ENCODE measurements at regions not wholly inside any gene's neighbourhood (a gene's known extent, or its start where the extent isn't known, plus 50 kb on each side); places are given as distances from the start of the nearest gene placed in this dataset.
A peak's percentile ranks its signal among the peaks of the same experiment; 100 is the strongest.

DNA sequence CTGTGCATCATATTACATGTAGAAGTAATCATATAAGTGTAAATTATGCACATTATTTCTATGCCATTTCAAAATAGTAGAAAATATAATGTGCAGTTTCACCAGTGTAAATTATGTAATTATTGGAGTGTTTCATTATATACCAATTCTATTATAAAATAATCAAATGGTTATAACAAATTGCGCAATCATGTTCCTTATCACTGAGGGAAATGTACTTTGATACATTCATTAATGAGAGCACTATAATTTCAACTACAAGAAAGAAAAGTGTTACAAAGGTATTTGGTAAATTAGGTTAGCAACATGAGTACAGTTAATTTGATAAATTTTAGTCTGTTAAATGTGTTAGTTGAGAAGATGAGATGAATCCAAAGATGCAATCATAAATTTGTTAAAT lies 421.5 kb upstream of the CDH10 start:
- no peak for DNase-seq
- TF ChIP-seq GATA1 (IDR thresholded peaks at IDR 0.05; ENCODE audit: low read depth, low read length): no peak
- no peak for TF ChIP-seq POLR2A (IDR thresholded peaks at IDR 0.05; ENCODE audit: low read length)

DNA sequence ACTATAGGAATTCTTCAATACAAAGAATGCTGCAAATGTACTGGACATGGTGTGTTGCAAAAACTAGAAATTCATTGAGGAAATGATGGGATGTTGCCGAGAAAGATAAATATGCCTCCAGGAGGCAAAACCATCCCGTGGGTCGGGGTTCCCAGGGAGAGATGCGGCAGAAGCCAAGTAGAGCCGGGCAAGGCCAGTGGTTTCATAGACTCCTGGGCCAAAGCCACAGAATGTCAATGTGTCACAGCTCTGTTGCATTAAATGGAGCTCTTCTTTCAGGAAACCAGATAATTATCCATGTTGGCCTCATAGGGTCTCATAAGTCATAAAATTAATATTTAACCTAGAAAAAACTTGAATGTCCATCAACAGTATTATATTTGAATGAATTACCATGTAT lies 419.5 kb upstream of the CDH10 start:
- TF ChIP-seq GATA1 (IDR thresholded peaks at IDR 0.05; ENCODE audit: low read depth, low read length) (no peak), POLR2A (IDR thresholded peaks at IDR 0.05; ENCODE audit: low read length) (no peak)
- no peak for DNase-seq

DNA sequence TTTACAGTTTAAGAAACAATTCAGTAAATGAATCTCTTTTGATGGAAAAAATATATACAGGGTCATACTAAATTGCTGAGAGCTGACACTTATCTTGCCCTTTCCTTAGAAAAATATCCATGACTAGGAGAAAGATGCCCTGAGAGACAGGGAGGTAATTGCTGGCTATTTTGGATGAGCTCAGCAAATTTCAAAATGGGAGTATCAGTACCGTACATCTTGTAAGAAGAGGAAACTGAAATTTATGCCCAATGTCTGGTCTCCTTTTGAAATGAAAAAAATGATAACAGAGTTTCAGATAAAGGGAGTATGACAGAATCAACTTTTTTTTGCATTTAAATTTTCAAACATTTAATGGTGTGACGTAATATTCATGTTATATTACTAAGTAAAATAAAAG lies 415.8 kb upstream of the CDH10 start:
- TF ChIP-seq POLR2A (IDR thresholded peaks at IDR 0.05; ENCODE audit: low read length) (no peak), GATA1 (IDR thresholded peaks at IDR 0.05; ENCODE audit: low read depth, low read length) (no peak)
- DNase-seq: no peak

DNA sequence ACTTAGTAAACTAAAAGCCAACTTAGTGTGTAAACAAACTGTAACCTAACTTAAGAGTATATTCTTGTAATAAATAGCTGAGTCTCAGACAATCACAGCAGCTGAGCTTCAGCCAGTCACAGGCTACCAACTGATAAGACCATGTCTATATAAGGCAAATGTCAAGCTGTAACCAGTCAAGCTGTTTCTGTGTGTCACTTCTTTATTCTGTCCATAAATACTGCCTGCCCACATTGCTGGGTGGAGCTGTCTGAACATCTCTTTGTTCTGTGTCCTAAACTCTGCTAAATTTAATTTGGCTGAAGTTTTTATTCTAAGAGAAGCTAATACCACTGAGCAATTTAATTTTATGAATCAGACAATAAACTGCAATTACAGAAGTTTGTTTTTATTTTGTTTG lies 412.1 kb upstream of the CDH10 start:
- DNase-seq: no peak
- no peak for TF ChIP-seq GATA1 (IDR thresholded peaks at IDR 0.05; ENCODE audit: low read depth, low read length)

DNA sequence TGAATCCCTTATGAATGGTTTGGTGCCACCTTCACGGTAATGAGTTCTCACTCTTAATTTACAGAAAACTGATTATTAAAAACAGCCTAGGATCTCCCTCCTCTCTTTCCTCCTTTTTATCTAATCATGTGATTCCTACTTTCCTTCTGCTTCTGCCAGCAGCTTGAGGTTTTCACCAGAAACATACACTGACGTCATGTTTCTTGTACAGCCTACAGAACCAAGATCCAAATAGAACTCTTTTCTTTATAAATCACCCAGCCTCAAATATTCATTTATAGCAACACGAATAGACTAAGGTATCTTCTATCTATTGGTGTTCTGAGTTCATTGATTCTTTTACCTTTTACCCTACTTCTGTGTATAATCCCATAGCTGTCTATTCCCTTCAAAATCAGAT lies 388.9 kb upstream of the CDH10 start:
- TF ChIP-seq POLR2A (IDR thresholded peaks at IDR 0.05; ENCODE audit: low read length) (no peak), GATA1 (IDR thresholded peaks at IDR 0.05; ENCODE audit: low read depth, low read length) (no peak)
- no peak for DNase-seq

DNA sequence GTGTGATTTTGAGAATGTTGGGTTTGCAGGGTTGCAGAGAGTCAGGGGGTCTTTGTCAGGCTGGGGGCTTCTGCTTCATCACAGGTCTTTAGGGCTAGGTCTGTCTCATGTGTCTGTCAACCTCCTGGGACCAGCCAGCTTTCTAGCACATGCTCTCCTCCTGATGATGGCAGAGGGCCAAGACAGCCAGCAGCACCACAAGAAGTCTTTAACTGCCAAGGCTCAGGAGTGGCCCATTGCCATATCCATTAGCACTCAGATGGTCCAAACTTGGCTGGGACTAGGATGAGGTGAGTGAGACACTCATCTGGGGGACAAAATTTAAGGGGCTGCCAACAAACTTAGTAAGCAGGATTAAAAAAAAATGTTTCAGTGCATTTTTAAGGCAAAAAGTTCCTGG lies 384.2 kb upstream of the CDH10 start:
- TF ChIP-seq POLR2A (IDR thresholded peaks at IDR 0.05; ENCODE audit: low read length) (no peak), GATA1 (IDR thresholded peaks at IDR 0.05; ENCODE audit: low read depth, low read length) (no peak)
- no peak for DNase-seq

DNA sequence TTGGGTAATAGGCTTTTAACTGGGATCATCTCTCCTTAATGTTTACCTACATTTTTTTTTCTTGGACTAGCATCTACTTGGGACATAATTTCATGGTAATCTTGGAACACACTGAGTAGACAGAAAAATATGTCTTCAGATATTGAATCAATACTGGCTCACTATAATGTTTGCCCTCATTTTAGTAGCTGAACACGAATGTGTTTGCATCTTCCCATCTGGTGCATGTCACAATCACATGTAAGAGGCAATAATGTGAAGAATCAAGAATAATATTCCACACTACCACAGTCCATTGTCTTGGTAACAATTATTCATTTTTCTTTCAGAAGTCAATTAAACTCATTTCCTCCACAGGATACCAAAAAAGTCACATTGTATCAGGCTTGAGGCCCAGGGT lies 382.7 kb upstream of the CDH10 start:
- no peak for TF ChIP-seq GATA1 (IDR thresholded peaks at IDR 0.05; ENCODE audit: low read depth, low read length)
- TF ChIP-seq POLR2A (IDR thresholded peaks at IDR 0.05; ENCODE audit: low read length): no peak
- DNase-seq: no peak

DNA sequence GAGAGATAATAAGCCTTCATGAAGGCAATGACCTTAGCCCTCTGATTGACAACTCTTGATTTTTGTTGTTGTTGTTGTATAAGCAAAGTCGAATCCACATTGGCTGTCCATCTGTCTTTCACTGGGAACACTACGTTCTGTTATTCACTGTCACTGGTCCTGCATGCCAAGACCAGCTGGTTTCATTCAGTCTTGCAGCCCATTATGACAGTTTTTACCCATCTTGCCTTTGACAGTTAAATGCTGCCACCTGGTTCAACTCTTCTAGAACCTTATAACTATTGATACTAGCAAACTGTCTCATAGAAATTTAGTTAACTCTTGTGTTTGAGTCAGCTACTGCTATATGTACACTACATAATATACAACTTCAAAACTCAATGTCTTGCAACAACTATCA lies 382.3 kb upstream of the CDH10 start:
- TF ChIP-seq GATA1 (IDR thresholded peaks at IDR 0.05; ENCODE audit: low read depth, low read length) (no peak), POLR2A (IDR thresholded peaks at IDR 0.05; ENCODE audit: low read length) (no peak)
- no peak for DNase-seq

DNA sequence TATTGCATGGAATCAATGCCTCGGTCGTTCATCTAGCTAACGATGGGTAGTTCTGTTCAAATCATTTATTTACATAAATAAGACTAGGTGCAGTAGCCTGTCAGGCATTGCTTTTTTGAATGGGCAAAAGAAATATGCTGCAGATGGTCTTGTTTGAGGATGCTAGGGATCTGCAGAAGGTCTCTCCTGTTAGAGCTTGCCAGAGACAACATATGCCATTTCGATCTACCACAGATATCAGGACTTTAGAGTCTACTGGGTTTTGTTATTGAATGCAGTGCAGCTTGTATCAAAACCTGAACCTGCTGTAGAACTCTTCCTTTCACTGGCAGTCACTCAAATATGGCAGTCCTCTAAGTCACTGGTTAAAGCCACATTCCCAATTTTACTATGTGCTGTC lies 381.1 kb upstream of the CDH10 start:
- TF ChIP-seq POLR2A (IDR thresholded peaks at IDR 0.05; ENCODE audit: low read length) (no peak), GATA1 (IDR thresholded peaks at IDR 0.05; ENCODE audit: low read depth, low read length) (no peak)
- DNase-seq: no peak

DNA sequence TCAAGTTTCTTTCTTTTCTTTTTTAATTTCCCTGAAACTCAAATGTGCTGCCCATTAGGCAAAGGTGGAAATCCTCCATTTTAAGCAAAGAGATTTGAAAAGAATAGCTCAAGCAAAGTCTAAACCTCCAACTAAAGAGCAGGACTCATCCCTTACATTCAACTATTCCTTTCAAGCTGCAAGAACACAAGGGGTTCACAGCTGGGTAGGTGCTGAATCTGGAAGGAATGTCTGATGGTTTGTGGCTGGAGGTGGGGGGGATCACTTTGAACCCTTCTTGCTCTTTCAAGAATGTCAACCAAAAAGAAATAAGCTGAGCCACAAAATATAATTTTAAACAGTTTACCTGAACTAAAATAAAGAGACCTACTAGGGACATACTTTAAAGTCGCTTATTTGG lies 375.7 kb upstream of the CDH10 start:
- no peak for TF ChIP-seq GATA1 (IDR thresholded peaks at IDR 0.05; ENCODE audit: low read depth, low read length)
- TF ChIP-seq POLR2A (IDR thresholded peaks at IDR 0.05; ENCODE audit: low read length): no peak
- no peak for DNase-seq

DNA sequence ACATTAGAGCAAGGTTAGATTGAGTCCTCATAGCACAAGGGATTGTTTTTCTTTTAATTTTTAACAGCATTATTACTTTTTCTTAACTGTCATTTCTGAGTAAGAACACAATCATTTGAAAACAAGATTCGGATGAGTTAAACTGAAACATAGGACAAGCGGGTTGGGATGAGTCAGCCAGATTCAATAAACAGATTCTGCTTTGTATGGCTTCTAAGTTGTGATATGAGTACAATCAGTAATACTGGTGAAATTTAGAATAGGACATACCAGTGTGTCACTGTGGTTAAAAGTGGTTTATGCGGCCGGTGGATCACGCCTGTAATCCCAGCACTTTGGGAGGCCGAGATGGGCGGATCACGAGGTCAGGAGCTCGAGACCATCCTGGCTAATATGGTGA lies 364.3 kb upstream of the CDH10 start:
- DNase-seq: no peak
- TF ChIP-seq POLR2A (IDR thresholded peaks at IDR 0.05; ENCODE audit: low read length) (no peak), GATA1 (IDR thresholded peaks at IDR 0.05; ENCODE audit: low read depth, low read length) (no peak)

DNA sequence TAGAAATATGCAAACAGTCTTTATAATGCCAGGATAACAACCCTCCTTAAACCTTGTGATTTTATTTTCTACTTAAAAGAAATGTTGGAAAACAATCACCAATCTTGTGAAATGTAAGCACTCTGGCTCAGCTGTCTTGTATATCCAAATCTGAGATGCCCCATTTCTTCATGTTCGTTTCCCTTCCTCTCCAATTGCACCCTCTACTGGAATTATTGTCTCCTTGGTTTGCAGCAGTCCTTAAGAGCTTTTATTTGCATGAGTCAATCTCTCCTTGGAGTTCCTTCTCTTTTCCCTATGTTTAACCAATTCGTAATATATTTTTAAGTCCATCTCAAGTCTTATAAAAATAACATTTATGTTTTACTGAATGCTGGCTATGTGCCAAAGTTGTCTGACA lies 362.0 kb upstream of the CDH10 start:
- TF ChIP-seq POLR2A (IDR thresholded peaks at IDR 0.05; ENCODE audit: low read length): no peak
- no peak for TF ChIP-seq GATA1 (IDR thresholded peaks at IDR 0.05; ENCODE audit: low read depth, low read length)
- DNase-seq: peak; percentile 0

DNA sequence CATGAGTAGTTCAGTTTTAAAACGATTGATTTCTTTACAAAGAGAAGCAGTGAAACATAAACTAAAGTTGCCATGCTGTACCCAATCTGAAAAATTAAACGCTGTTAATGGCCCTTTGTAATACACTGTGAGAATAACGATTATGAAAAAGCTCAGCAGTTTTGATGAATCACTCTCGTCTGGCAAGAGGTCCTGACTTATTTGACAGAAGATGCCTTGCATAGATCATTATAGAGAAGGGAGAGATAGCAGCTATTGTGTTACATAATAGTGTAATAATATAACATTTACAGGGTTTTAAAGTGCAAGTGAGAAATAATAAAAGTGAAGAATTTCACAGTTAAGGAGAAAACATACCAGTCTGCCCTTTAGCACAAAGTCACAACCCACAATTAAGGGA lies 361.5 kb upstream of the CDH10 start:
- TF ChIP-seq GATA1 (IDR thresholded peaks at IDR 0.05; ENCODE audit: low read depth, low read length) (no peak), POLR2A (IDR thresholded peaks at IDR 0.05; ENCODE audit: low read length) (no peak)
- DNase-seq: no peak

DNA sequence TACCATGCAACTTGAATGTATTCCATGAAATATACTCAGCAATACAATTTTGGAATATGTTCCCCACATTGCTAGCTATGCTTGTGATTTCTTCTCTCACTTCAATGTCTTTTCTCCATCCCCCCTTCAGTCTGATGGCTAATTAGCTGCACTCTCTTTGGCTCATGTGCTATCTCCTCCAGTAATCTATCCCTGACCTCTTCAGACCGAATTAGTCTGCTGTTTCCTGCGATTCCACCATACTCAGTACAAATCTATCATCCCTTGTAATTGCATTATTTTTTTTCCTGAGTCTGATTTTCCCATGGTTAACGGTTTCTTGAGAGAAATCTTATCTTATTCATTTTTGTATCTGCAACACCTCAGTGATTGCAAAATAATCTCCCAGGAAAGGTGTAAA lies 360.7 kb upstream of the CDH10 start:
- no peak for DNase-seq
- TF ChIP-seq POLR2A (IDR thresholded peaks at IDR 0.05; ENCODE audit: low read length) (no peak), GATA1 (IDR thresholded peaks at IDR 0.05; ENCODE audit: low read depth, low read length) (no peak)

DNA sequence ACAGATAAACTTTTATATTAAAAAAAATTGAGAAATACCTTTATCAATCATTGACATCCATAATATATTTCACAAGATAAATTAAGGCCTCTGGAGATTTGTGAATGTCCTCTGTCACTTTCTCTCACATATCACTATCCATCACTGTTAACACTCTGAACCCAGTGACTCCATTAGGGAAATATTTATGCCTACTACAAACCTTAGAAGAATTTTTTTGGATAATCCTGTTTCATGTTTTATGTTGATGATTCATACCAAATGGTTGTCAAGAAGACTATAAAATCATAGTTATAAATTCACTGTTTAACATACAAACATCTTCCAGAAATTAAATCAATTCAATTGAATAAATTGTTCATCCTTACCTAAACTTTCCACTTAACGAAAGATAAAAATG lies 357.6 kb upstream of the CDH10 start:
- no peak for TF ChIP-seq POLR2A (IDR thresholded peaks at IDR 0.05; ENCODE audit: low read length)
- no peak for TF ChIP-seq GATA1 (IDR thresholded peaks at IDR 0.05; ENCODE audit: low read depth, low read length)
- no peak for DNase-seq

DNA sequence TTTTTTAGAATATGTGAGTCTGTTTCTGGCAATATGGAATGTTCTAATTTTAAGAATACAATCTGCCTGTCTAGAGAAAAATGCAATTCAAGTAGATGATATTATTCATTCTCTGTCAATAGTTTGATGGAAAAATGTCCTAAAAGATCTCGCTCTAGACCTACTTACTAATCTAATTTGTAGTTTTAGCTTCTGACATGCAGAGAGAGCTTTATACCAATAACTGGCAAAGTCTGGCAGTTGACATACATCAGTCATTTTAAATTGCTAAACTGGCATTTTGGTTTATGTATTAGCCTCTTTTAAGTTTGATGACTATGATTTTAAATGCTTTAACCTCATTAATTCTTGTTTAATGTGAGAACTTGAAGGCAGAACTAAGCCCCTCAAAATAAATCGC lies 355.0 kb upstream of the CDH10 start:
- TF ChIP-seq GATA1 (IDR thresholded peaks at IDR 0.05; ENCODE audit: low read depth, low read length): no peak
- no peak for TF ChIP-seq POLR2A (IDR thresholded peaks at IDR 0.05; ENCODE audit: low read length)
- DNase-seq: no peak

Measured in erythroblast (primary cell).